ENCODE measurements at regions not wholly inside any gene's neighbourhood (a gene's known extent, or its start where the extent isn't known, plus 50 kb on each side); places are given as distances from the start of the nearest gene placed in this dataset.

GRCh38 chr14:85915711-85916110 lies 385.8 kb downstream of the FLRT2 start:
- no peak overlapping the region for H3K4me2 ChIP-seq (ENCODE audit: low read depth, low read length)
- no peak for TF ChIP-seq EZH2phosphoT487 (IDR thresholded peaks at IDR 0.05; ENCODE audit: low read length)
- TF ChIP-seq EZH2 (optimal IDR thresholded peaks at IDR 0.05; ENCODE audit: low read depth, low read length) = no peak
- TF ChIP-seq CTCF (IDR thresholded peaks at IDR 0.05; ENCODE audit: low read length) = no peak
- H3K9ac ChIP-seq (ENCODE audit: low read length) = no peak overlapping the region

GRCh38 chr14:85912141-85912540 lies 382.2 kb downstream of the FLRT2 start:
- Histone ChIP-seq H3K4me2 (ENCODE audit: low read depth, low read length) (no peak overlapping the region), H3K9me3 (replicated peaks; ENCODE audit: insufficient read depth, low read length) (no peaks in the 10 kb centered on the region), H3K27me3 (replicated peaks; ENCODE audit: insufficient read depth, low read length) (no peaks in the 10 kb centered on the region), H3K4me3 (ENCODE audit: low read length) (no peak overlapping the region), H3K4me1 (ENCODE audit: low read length) (no peaks in the 10 kb centered on the region), H3K27ac (ENCODE audit: low read length) (no peak overlapping the region), H4K20me1 (ENCODE audit: insufficient read depth, low read length) (no peaks in the 10 kb centered on the region), H3K36me3 (replicated peaks; ENCODE audit: insufficient read depth, low read length) (no peaks in the 10 kb centered on the region), H3K9ac (ENCODE audit: low read length) (no peak overlapping the region), H2AFZ (ENCODE audit: low read length) (no peak overlapping the region), H3K9me2 (replicated peaks; ENCODE audit: insufficient read depth, low read length) (no peaks in the 10 kb centered on the region), H3K79me2 (ENCODE audit: low read length) (no peaks in the 10 kb centered on the region), H3F3A (ENCODE audit: insufficient read depth, low read length) (no peaks in the 10 kb centered on the region)
- TF ChIP-seq CTCF (IDR thresholded peaks at IDR 0.05; ENCODE audit: low read length) = no peak
- no peak for TF ChIP-seq EZH2 (optimal IDR thresholded peaks at IDR 0.05; ENCODE audit: low read depth, low read length)
- no peak for TF ChIP-seq EZH2phosphoT487 (IDR thresholded peaks at IDR 0.05; ENCODE audit: low read length)
- no peak for DNase-seq

More at GRCh38 chr14:85915711-85916110, 385.8 kb downstream of the FLRT2 start:
- H3K36me3 ChIP-seq (replicated peaks; ENCODE audit: insufficient read depth, low read length) = no peaks in the 10 kb centered on the region
- H3F3A ChIP-seq (ENCODE audit: insufficient read depth, low read length) = no peaks in the 10 kb centered on the region
- DNase-seq = no peak
- no peak overlapping the region for H3K4me3 ChIP-seq (ENCODE audit: low read length)
- no peaks in the 10 kb centered on the region for H3K9me3 ChIP-seq (replicated peaks; ENCODE audit: insufficient read depth, low read length)
- H4K20me1 ChIP-seq (ENCODE audit: insufficient read depth, low read length) = no peaks in the 10 kb centered on the region
- no peaks in the 10 kb centered on the region for H3K4me1 ChIP-seq (ENCODE audit: low read length)
- H2AFZ ChIP-seq (ENCODE audit: low read length) = no peak overlapping the region
- no peak overlapping the region for H3K27ac ChIP-seq (ENCODE audit: low read length)
- no peaks in the 10 kb centered on the region for H3K79me2 ChIP-seq (ENCODE audit: low read length)
- H3K9me2 ChIP-seq (replicated peaks; ENCODE audit: insufficient read depth, low read length) = no peaks in the 10 kb centered on the region
- no peaks in the 10 kb centered on the region for H3K27me3 ChIP-seq (replicated peaks; ENCODE audit: insufficient read depth, low read length)

- Histone ChIP-seq H4K20me1 (ENCODE audit: insufficient read depth, low read length) (no peaks in the 10 kb centered on the region), H3K27me3 (replicated peaks; ENCODE audit: insufficient read depth, low read length) (no peaks in the 10 kb centered on the region), H3K9ac (ENCODE audit: low read length) (no peak overlapping the region), H3K27ac (ENCODE audit: low read length) (no peak overlapping the region), H3K4me3 (ENCODE audit: low read length) (no peak overlapping the region), H3K9me3 (replicated peaks; ENCODE audit: insufficient read depth, low read length) (no peaks in the 10 kb centered on the region), H3K9me2 (replicated peaks; ENCODE audit: insufficient read depth, low read length) (no peaks in the 10 kb centered on the region), H3K36me3 (replicated peaks; ENCODE audit: insufficient read depth, low read length) (no peaks in the 10 kb centered on the region), H3F3A (ENCODE audit: insufficient read depth, low read length) (no peaks in the 10 kb centered on the region), H3K79me2 (ENCODE audit: low read length) (no peaks in the 10 kb centered on the region), H3K4me1 (ENCODE audit: low read length) (no peaks in the 10 kb centered on the region), H3K4me2 (ENCODE audit: low read depth, low read length) (no peak overlapping the region), H2AFZ (ENCODE audit: low read length) (no peak overlapping the region)
- TF ChIP-seq CTCF (IDR thresholded peaks at IDR 0.05; ENCODE audit: low read length) = no peak
- TF ChIP-seq EZH2phosphoT487 (IDR thresholded peaks at IDR 0.05; ENCODE audit: low read length) = no peak
- TF ChIP-seq EZH2 (optimal IDR thresholded peaks at IDR 0.05; ENCODE audit: low read depth, low read length) = no peak
- DNase-seq = no peak
These were observed 381.1 kb downstream of the FLRT2 start for GRCh38 chr14:85911044-85911443.
